GM10266 (cell line): ENCODE measurements at regions not wholly inside any gene's neighbourhood (a gene's known extent, or its start where the extent isn't known, plus 50 kb on each side); places are given as distances from the start of the nearest gene placed in this dataset.
A peak's percentile ranks its signal among the peaks of the same experiment; 100 is the strongest.

Experiments
- DNase-seq: peaks from one replicate; pipeline ENCODE4 v3.0.0; 2012; ENCODE audit errors: extremely low spot score
- CTCF ChIP-seq: IDR thresholded peaks from 2 replicates; pipeline ENCODE4 v1.5.1; 2012; ENCODE audit warnings: mild to moderate bottlenecking, low read depth; ENCODE audit not compliant: control insufficient read depth, insufficient read depth; ENCODE audit errors: missing control alignments

GRCh38 chr4:129335276-129335675 is 239.3 kb downstream of the C4orf33 start:
- no peak for TF ChIP-seq CTCF
- DNase-seq = no peak

GRCh38 chr4:129335818-129336217 is 239.9 kb downstream of the C4orf33 start:
- no peak for DNase-seq
- TF ChIP-seq CTCF = no peak

GRCh38 chr4:129336457-129337227 is 240.7 kb downstream of the C4orf33 start:
- no peak for DNase-seq
- no peak for TF ChIP-seq CTCF

- TF ChIP-seq CTCF = no peak
- DNase-seq = no peak
Observed at GRCh38 chr4:129337228-129337620, 241.3 kb downstream of the C4orf33 start.

GRCh38 chr4:129342819-129343408 is 247.0 kb downstream of the C4orf33 start:
- DNase-seq = no peak

GRCh38 chr4:129344058-129344457 is 248.1 kb downstream of the C4orf33 start:
- peak; percentile 7 for DNase-seq
- peak; percentile 57 for TF ChIP-seq CTCF

More at GRCh38 chr4:129342819-129343408, 247.0 kb downstream of the C4orf33 start:
- TF ChIP-seq CTCF = no peak

- no peak for TF ChIP-seq CTCF
- no peak for DNase-seq
Observed at GRCh38 chr4:129345609-129346008, 249.7 kb downstream of the C4orf33 start.
